B cell (primary cell): ENCODE measurements at regions not wholly inside any gene's neighbourhood (a gene's known extent, or its start where the extent isn't known, plus 50 kb on each side); places are given as distances from the start of the nearest gene placed in this dataset.

ENCODE experiments used
- CTCF ChIP-seq: fragments of 200-600 bp; IDR thresholded peaks from one replicate; pipeline ENCODE4 v1.8.0; 2022; ENCODE audit warnings: antibody characterized with exemption, mild to moderate bottlenecking
- EZH2 ChIP-seq: IDR thresholded peaks from 2 replicates; pipeline ENCODE4 v1.6.1; 2012; ENCODE audit warnings: borderline replicate concordance, low read depth, mild to moderate bottlenecking, moderate library complexity, low read length; ENCODE audit not compliant: insufficient read depth, poor library complexity, severe bottlenecking

GRCh38 chr5:56349461-56349860 is 116.3 kb upstream of the ANKRD55 start:
- TF ChIP-seq CTCF (no peak), EZH2 (no peak)
